WTC11 (cell line): ENCODE measurements at regions not wholly inside any gene's neighbourhood (a gene's known extent, or its start where the extent isn't known, plus 50 kb on each side); places are given as distances from the start of the nearest gene placed in this dataset.

ENCODE experiments used
- ATAC-seq: fragments of 200-7000 bp; cut with Tn5 transposase; 2 replicates; pipeline ENCODE4 v1.10.0; 2021; ENCODE audit warnings: mild to moderate bottlenecking, moderate library complexity
- CTCF ChIA-PET: fragments of 300-600 bp; sonication (Branson Sonifier 250); formaldehyde crosslinking; loops from one replicate; lab custom pipeline; 2021; ENCODE audit warnings: antibody characterized with exemption; lab: Charles Lee
- POLR2A ChIA-PET: fragments of 350-600 bp; sonication (Branson Sonifier 250); formaldehyde crosslinking; loops from one replicate; lab custom pipeline; 2021; ENCODE audit warnings: antibody characterized with exemption; lab: Charles Lee
- DNase-seq: peaks from one replicate; pipeline ENCODE4 v3.0.0; 2021; ENCODE audit warnings: low spot score
- H3K27ac Mint-ChIP-seq: 2 replicates; pipeline ENCODE4 v1.8.0; 2021; ENCODE audit warnings: mixed read lengths
- H3K27me3 Mint-ChIP-seq: 2 replicates; pipeline ENCODE4 v1.8.0; 2021; ENCODE audit warnings: low read depth, mild to moderate bottlenecking, moderate library complexity, mixed read lengths
- H3K36me3 Mint-ChIP-seq: 2 replicates; pipeline ENCODE4 v1.8.0; 2021; ENCODE audit warnings: mixed read lengths
- H3K4me1 Mint-ChIP-seq: 2 replicates; pipeline ENCODE4 v1.8.0; 2022; ENCODE audit warnings: mixed read lengths
- H3K4me3 Mint-ChIP-seq: 2 replicates; pipeline ENCODE4 v1.8.0; 2021; ENCODE audit warnings: mild to moderate bottlenecking, moderate library complexity, mixed read lengths
- H3K9me3 Mint-ChIP-seq: 2 replicates; pipeline ENCODE4 v1.8.0; 2021; ENCODE audit warnings: mixed read lengths
- CREB1 ChIP-seq: sonication (generic); formaldehyde crosslinking; IDR thresholded peaks from 2 replicates; pipeline ENCODE4 v1.8.0; 2023; ENCODE audit warnings: mild to moderate bottlenecking, missing genetic modification reagents
- CREM ChIP-seq: sonication (generic); formaldehyde crosslinking; IDR thresholded peaks from 2 replicates; pipeline ENCODE4 v1.8.1; 2022; ENCODE audit warnings: mild to moderate bottlenecking, missing genetic modification reagents, moderate library complexity
- ELF4 ChIP-seq: sonication (generic); formaldehyde crosslinking; IDR thresholded peaks from 2 replicates; pipeline ENCODE4 v1.8.1; 2022; ENCODE audit warnings: low read depth, mild to moderate bottlenecking, moderate library complexity, missing genetic modification reagents
- ESRRA ChIP-seq: sonication (generic); formaldehyde crosslinking; IDR thresholded peaks from 2 replicates; pipeline ENCODE4 v1.8.1; 2022; ENCODE audit warnings: mild to moderate bottlenecking, missing genetic modification reagents, borderline replicate concordance
- GABPB1 ChIP-seq: sonication (generic); formaldehyde crosslinking; IDR thresholded peaks from 2 replicates; pipeline ENCODE4 v1.8.1; 2023; ENCODE audit warnings: mild to moderate bottlenecking, missing genetic modification reagents
- GTF2I ChIP-seq: fragments of 250-450 bp; sonication (Bioruptor Pico); conservative IDR thresholded peaks from 2 replicates; pipeline ENCODE4 v1.4.0; 2021; ENCODE audit warnings: mild to moderate bottlenecking
- MYBL2 ChIP-seq: sonication (generic); formaldehyde crosslinking; IDR thresholded peaks from 2 replicates; pipeline ENCODE4 v1.8.1; 2023; ENCODE audit warnings: mild to moderate bottlenecking, moderate library complexity, missing genetic modification reagents
- OVOL2 ChIP-seq: fragments of 250-450 bp; sonication (Bioruptor Pico); IDR thresholded peaks from 2 replicates; pipeline ENCODE4 v1.9.0; 2021; ENCODE audit warnings: mild to moderate bottlenecking, borderline replicate concordance
- RELA ChIP-seq: sonication (generic); formaldehyde crosslinking; IDR thresholded peaks from 2 replicates; pipeline ENCODE4 v1.8.1; 2022; ENCODE audit warnings: missing genetic modification reagents, mild to moderate bottlenecking, borderline replicate concordance
- SMAD4 ChIP-seq: sonication (generic); formaldehyde crosslinking; IDR thresholded peaks from 2 replicates; pipeline ENCODE4 v1.8.0; 2022; ENCODE audit warnings: mild to moderate bottlenecking, missing genetic modification reagents
- SP1 ChIP-seq: sonication (generic); formaldehyde crosslinking; conservative IDR thresholded peaks from 2 replicates; pipeline ENCODE4 v1.8.1; 2022; ENCODE audit warnings: missing genetic modification reagents
- ZNF138 ChIP-seq: sonication (generic); formaldehyde crosslinking; conservative IDR thresholded peaks from 2 replicates; pipeline ENCODE4 v1.8.1; 2022; ENCODE audit warnings: mild to moderate bottlenecking, moderate library complexity, missing genetic modification reagents
- ZNF423 ChIP-seq: fragments of 250-450 bp; sonication (Bioruptor Pico); IDR thresholded peaks from 2 replicates; pipeline ENCODE4 v2.1.2; 2022; ENCODE audit warnings: mild to moderate bottlenecking, moderate library complexity
- TF ChIP-seq, protein P1 (sequence below): sonication (generic); formaldehyde crosslinking; IDR thresholded peaks from 2 replicates; pipeline ENCODE4 v1.8.1; 2022; ENCODE audit warnings: missing genetic modification reagents, borderline replicate concordance
- TF ChIP-seq, protein P2 (sequence below): sonication (generic); formaldehyde crosslinking; IDR thresholded peaks from 2 replicates; pipeline ENCODE4 v1.8.0; 2022; ENCODE audit warnings: mild to moderate bottlenecking, missing genetic modification reagents
- TF ChIP-seq, protein P3 (sequence below): sonication (generic); formaldehyde crosslinking; conservative IDR thresholded peaks from 2 replicates; pipeline ENCODE4 v1.8.1; 2023; ENCODE audit warnings: mild to moderate bottlenecking, low read depth, missing genetic modification reagents, moderate library complexity
- TF ChIP-seq, protein P4 (sequence below): fragments of 250-450 bp; sonication (Bioruptor Pico); IDR thresholded peaks from 2 replicates; pipeline ENCODE4 v1.9.0; 2021; ENCODE audit warnings: mild to moderate bottlenecking
- TF ChIP-seq, protein P5 (sequence below): sonication (generic); formaldehyde crosslinking; conservative IDR thresholded peaks from 2 replicates; pipeline ENCODE4 v1.8.1; 2022; ENCODE audit warnings: mild to moderate bottlenecking, missing genetic modification reagents
- TF ChIP-seq, protein P6 (sequence below): fragments of 250-450 bp; sonication (Bioruptor Pico); IDR thresholded peaks from 2 replicates; pipeline ENCODE4 v1.9.0; 2021; ENCODE audit warnings: moderate library complexity, mild to moderate bottlenecking, inconsistent platforms, borderline replicate concordance
- TF ChIP-seq, protein P7 (sequence below): sonication (generic); formaldehyde crosslinking; IDR thresholded peaks from 2 replicates; pipeline ENCODE4 v1.8.1; 2023; ENCODE audit warnings: mild to moderate bottlenecking, missing genetic modification reagents, moderate library complexity

DNA sequence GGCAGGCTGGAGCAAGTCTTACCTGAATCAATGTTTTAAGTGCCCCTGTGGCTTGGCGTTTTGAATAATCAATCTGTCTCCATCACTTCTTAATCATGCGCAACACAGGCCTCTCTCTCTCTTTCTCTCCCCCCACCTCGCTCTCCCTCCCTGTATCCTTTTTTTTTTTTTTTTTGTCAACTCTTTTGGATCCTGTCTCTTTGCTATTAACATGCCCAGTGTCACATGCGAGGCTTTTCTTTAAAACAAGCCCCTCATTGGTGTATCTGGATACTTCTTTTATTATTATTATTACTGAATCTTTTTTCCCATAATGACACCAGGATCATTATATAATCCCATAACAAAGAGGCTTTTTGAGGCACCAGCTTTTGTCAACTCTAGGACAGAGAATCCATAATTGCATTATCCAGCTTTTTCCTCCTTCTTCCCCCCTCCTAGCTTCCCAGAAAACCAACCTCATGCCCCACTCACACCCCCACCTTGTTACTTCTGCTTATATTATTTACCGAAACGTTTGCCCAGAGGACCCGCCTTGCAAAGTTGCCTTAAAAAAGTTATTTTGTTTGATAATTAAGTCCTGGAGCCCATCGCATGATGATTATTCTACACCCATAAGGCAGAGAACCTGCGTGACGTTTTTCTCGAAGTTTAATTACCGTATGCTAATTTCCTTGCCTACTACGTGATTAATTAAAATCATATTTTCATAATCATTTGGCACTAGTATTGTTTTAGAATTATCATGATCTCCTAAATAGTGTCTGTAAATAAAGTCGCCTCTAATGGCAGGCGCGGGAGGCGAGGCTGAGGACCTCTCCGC, 148.1 kb upstream of the ZNF536 start (continued):
- TF ChIP-seq, protein P1, sequence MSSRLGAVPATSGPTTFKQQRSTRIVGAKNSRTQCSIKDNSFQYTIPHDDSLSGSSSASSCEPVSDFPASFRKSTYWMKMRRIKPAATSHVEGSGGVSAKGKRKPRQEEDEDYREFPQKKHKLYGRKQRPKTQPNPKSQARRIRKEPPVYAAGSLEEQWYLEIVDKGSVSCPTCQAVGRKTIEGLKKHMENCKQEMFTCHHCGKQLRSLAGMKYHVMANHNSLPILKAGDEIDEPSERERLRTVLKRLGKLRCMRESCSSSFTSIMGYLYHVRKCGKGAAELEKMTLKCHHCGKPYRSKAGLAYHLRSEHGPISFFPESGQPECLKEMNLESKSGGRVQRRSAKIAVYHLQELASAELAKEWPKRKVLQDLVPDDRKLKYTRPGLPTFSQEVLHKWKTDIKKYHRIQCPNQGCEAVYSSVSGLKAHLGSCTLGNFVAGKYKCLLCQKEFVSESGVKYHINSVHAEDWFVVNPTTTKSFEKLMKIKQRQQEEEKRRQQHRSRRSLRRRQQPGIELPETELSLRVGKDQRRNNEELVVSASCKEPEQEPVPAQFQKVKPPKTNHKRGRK: no peak

DNA sequence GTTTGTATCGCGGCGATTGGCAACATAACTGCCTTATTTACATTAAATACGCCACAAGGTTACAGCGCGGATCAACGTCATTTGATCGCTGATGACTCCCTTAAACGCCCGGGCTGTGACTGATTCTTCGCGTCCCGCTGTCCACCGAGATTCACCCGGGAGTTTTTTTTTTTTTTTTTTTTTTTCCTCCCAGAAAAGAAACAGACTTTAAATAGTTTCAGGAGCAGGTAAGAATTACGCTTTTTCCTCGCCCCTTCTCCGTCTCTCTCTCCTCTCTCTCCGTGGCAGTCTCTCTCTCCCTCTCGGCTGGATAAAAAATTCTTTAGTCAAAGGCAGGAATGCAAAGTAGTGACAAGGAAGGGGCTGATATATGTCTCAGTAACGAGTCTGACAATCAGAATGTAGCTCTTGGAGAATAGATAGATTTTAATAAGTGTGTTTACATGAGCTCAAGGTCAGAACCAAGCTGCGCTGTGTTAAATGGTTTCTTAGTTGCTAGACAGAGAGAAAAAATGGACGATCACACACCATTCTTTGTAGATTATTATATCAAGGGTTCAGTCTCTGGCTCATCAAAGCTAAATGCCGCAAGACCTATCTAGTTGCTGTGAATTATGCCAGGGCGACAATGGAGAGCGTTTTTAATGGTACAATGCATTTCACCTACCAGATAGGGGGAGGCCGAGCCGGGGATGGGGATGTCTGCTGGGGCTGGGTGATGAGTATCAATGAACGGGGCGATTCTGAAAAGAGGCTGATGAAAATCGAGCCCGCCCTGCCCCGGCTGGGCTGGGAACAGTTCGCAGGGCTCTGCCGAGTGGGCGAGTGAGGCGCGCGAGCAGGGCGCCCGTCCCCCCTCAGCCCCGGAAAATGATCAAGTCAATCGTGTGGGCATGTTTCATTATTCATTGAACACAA, 147.2 kb upstream of the ZNF536 start:
- ATAC-seq (no peak), DNase-seq (no peak)
- H3K4me3 Mint-ChIP-seq: peak overlapping the region; percentile 63
- ChIA-PET CTCF (interaction anchor here (0.6 to 1.6 kb wide), 2 partner anchors 149 to 380 kb away, joined by 3 to 4 read pairs; no protein-coding TSS in a partner anchor), POLR2A (no interaction called here)
- no peaks in the 10 kb centered on the region for H3K9me3 Mint-ChIP-seq
- TF ChIP-seq GABPB1 (CRISPR knock-in tag): no peak
- TF ChIP-seq CREM (CRISPR knock-in tag): no peak
- TF ChIP-seq, protein P2, sequence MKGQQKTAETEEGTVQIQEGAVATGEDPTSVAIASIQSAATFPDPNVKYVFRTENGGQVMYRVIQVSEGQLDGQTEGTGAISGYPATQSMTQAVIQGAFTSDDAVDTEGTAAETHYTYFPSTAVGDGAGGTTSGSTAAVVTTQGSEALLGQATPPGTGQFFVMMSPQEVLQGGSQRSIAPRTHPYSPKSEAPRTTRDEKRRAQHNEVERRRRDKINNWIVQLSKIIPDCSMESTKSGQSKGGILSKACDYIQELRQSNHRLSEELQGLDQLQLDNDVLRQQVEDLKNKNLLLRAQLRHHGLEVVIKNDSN (CRISPR knock-in tag): no peak
- no peak for TF ChIP-seq OVOL2 (CRISPR knock-in tag)
- TF ChIP-seq, protein P3, sequence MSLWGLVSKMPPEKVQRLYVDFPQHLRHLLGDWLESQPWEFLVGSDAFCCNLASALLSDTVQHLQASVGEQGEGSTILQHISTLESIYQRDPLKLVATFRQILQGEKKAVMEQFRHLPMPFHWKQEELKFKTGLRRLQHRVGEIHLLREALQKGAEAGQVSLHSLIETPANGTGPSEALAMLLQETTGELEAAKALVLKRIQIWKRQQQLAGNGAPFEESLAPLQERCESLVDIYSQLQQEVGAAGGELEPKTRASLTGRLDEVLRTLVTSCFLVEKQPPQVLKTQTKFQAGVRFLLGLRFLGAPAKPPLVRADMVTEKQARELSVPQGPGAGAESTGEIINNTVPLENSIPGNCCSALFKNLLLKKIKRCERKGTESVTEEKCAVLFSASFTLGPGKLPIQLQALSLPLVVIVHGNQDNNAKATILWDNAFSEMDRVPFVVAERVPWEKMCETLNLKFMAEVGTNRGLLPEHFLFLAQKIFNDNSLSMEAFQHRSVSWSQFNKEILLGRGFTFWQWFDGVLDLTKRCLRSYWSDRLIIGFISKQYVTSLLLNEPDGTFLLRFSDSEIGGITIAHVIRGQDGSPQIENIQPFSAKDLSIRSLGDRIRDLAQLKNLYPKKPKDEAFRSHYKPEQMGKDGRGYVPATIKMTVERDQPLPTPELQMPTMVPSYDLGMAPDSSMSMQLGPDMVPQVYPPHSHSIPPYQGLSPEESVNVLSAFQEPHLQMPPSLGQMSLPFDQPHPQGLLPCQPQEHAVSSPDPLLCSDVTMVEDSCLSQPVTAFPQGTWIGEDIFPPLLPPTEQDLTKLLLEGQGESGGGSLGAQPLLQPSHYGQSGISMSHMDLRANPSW (CRISPR knock-in tag): no peak
- TF ChIP-seq GTF2I (CRISPR knock-in tag): no peak
- no peak for TF ChIP-seq ELF4 (CRISPR knock-in tag)
- no peak for TF ChIP-seq ESRRA (CRISPR knock-in tag)
- TF ChIP-seq, protein P4, sequence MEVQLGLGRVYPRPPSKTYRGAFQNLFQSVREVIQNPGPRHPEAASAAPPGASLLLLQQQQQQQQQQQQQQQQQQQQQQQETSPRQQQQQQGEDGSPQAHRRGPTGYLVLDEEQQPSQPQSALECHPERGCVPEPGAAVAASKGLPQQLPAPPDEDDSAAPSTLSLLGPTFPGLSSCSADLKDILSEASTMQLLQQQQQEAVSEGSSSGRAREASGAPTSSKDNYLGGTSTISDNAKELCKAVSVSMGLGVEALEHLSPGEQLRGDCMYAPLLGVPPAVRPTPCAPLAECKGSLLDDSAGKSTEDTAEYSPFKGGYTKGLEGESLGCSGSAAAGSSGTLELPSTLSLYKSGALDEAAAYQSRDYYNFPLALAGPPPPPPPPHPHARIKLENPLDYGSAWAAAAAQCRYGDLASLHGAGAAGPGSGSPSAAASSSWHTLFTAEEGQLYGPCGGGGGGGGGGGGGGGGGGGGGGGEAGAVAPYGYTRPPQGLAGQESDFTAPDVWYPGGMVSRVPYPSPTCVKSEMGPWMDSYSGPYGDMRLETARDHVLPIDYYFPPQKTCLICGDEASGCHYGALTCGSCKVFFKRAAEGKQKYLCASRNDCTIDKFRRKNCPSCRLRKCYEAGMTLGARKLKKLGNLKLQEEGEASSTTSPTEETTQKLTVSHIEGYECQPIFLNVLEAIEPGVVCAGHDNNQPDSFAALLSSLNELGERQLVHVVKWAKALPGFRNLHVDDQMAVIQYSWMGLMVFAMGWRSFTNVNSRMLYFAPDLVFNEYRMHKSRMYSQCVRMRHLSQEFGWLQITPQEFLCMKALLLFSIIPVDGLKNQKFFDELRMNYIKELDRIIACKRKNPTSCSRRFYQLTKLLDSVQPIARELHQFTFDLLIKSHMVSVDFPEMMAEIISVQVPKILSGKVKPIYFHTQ (CRISPR knock-in tag): no peak
- H3K36me3 Mint-ChIP-seq: no peaks in the 10 kb centered on the region
- H3K27ac Mint-ChIP-seq: no peak overlapping the region
- peaks cover 36% of the 10 kb centered on the region for H3K4me1 Mint-ChIP-seq
- peaks cover 75% of the 10 kb centered on the region for H3K27me3 Mint-ChIP-seq

DNA sequence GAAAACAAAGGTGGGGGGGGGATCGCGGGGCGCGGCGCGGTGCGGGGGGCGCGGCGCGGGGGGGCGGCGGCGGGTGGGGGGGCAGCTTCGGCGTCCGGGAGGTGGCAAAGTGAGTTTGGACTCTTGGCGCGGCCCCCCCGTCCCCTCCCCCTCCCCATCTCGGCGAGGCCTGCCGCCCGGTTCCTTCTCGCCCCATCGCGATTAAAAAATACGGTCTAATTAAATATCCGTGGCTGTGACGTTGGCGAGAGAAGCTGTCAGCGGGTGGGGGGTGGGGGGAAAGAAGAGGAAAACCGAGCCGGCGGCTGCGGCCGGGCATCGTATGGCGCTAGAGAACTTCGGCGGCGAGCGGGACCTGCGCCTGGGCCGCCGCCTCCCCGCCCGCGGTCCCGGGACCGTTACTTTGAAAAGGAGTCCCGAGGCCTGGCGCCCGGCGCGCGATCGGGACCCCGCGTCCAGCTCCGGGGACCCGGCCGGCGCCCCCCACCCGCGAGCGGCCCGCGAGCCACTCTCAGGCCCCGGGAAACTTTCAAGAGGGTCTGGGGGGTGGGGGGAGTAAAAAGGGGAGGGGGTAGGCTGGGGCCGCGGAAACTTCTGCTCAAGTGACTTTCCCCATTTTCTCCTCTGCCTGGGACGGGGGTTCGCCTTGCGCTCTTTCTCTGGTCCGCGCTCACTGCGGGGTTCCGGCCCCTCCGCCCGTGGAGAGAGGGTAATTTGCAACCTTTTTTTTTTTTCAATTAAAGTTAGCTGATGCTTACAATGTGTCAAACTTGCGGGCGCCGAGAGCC, 146.3 kb upstream of the ZNF536 start:
- ChIA-PET POLR2A (no interaction called here), CTCF (no interaction called here)
- H3K36me3 Mint-ChIP-seq: no peaks in the 10 kb centered on the region
- H3K27ac Mint-ChIP-seq: no peak overlapping the region
- peak overlapping the region; percentile 81 for H3K4me3 Mint-ChIP-seq
- H3K9me3 Mint-ChIP-seq: no peaks in the 10 kb centered on the region
- H3K4me1 Mint-ChIP-seq: peaks cover 42% of the 10 kb centered on the region
- no peak for DNase-seq
- no peak for ATAC-seq
- peaks cover 84% of the 10 kb centered on the region for H3K27me3 Mint-ChIP-seq
- TF ChIP-seq SP1 (CRISPR knock-in tag): no peak
- TF ChIP-seq, protein P5, sequence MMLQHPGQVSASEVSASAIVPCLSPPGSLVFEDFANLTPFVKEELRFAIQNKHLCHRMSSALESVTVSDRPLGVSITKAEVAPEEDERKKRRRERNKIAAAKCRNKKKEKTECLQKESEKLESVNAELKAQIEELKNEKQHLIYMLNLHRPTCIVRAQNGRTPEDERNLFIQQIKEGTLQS (CRISPR knock-in tag): no peak
- TF ChIP-seq RELA: no peak
- no peak for TF ChIP-seq SMAD4 (CRISPR knock-in tag)
- no peak for TF ChIP-seq ZNF423 (CRISPR knock-in tag)
- TF ChIP-seq MYBL2 (CRISPR knock-in tag): no peak
- TF ChIP-seq CREB1 (CRISPR knock-in tag): no peak
- no peak for TF ChIP-seq ZNF138
- TF ChIP-seq, protein P6, sequence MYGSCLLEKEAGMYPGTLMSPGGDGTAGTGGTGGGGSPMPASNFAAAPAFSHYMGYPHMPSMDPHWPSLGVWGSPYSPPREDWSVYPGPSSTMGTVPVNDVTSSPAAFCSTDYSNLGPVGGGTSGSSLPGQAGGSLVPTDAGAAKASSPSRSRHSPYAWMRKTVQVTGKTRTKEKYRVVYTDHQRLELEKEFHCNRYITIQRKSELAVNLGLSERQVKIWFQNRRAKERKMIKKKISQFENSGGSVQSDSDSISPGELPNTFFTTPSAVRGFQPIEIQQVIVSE (CRISPR knock-in tag): no peak
- TF ChIP-seq, protein P7, sequence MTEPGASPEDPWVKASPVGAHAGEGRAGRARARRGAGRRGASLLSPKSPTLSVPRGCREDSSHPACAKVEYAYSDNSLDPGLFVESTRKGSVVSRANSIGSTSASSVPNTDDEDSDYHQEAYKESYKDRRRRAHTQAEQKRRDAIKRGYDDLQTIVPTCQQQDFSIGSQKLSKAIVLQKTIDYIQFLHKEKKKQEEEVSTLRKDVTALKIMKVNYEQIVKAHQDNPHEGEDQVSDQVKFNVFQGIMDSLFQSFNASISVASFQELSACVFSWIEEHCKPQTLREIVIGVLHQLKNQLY (CRISPR knock-in tag): no peak
